ENCODE measurements at regions not wholly inside any gene's neighbourhood (a gene's known extent, or its start where the extent isn't known, plus 50 kb on each side); places are given as distances from the start of the nearest gene placed in this dataset.

DNA sequence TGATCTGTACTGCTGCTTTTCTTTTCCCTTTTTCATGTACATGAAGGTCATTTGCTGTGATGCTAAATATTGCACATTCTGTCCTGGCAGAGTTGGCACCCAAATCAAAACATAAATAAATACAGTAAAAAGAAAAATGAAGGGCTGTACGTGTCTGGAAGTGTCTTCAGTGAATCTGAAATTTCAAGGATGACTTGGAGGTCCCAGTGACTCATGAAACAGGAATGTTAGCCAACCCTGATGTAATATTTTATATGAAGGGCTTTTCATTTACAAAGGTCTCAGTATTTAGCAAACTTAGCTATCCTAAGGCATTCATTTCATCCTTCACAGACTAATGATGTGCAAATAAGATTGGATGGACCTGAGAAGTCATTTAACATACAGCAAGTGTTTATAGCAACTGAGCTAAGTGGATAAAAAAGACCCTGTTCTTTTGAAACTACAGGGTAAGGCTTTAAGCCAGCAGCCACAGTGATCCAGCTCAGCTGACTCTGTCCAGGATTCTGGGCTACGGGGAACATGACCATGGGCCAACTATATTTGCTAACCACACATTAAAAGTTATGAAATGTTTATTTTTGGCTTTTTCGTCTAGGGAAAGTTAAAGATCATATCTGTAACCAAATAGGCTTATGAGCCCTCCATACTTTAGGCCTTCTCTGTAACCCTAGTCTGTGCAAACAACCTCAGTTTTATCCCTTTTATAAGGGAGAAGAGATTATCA lies 104.0 kb upstream of the DMRTA1 start:
- no peak for TF ChIP-seq POLR2A (IDR thresholded peaks at IDR 0.05; ENCODE audit: low read depth, low read length)
- TF ChIP-seq POLR2AphosphoS5 (IDR thresholded peaks at IDR 0.05; ENCODE audit: low read depth, low read length): no peak
- TF ChIP-seq TAF1 (IDR thresholded peaks at IDR 0.05; ENCODE audit: borderline replicate concordance, low read depth, low read length): no peak

Data from GM12892 (cell line).